ENCODE measurements at regions not wholly inside any gene's neighbourhood (a gene's known extent, or its start where the extent isn't known, plus 50 kb on each side); places are given as distances from the start of the nearest gene placed in this dataset.
A peak's percentile ranks its signal among the peaks of the same experiment; 100 is the strongest.

GRCh38 chr22:19637408-19638281 is 76.7 kb upstream of the SEPTIN5 start:
- peaks cover 7% of the 10 kb centered on the region; the same call in 1 of the 2 replicates for H3K27me3 ChIP-seq (ENCODE audit: control insufficient read depth, insufficient read depth, low read length)
- H3K36me3 ChIP-seq (ENCODE audit: control insufficient read depth, insufficient read depth, low read length): no peaks in the 10 kb centered on the region
- peaks cover 6% of the 10 kb centered on the region for H3K4me1 ChIP-seq (ENCODE audit: control insufficient read depth, insufficient read depth, low read length)
- no peak overlapping the region for H3K4me3 ChIP-seq (ENCODE audit: low read depth, low read length)
- H3K9me3 ChIP-seq (ENCODE audit: control insufficient read depth, insufficient read depth, low read depth, low read length): no peaks in the 10 kb centered on the region
- no peak overlapping the region for H3K27ac ChIP-seq (ENCODE audit: low read depth, low read length)
- H3K9ac ChIP-seq (ENCODE audit: low read length): no peak overlapping the region

- Histone ChIP-seq H3K9ac (ENCODE audit: low read length) (no peak overlapping the region), H3K36me3 (ENCODE audit: control insufficient read depth, insufficient read depth, low read length) (no peaks in the 10 kb centered on the region), H3K4me3 (ENCODE audit: low read depth, low read length) (no peak overlapping the region), H3K9me3 (ENCODE audit: control insufficient read depth, insufficient read depth, low read depth, low read length) (no peaks in the 10 kb centered on the region), H3K27ac (ENCODE audit: low read depth, low read length) (no peak overlapping the region), H3K27me3 (ENCODE audit: control insufficient read depth, insufficient read depth, low read length) (peaks cover 7% of the 10 kb centered on the region; the same call in 1 of the 2 replicates), H3K4me1 (ENCODE audit: control insufficient read depth, insufficient read depth, low read length) (peaks cover 4% of the 10 kb centered on the region)
Observed at GRCh38 chr22:19638282-19639015, 75.9 kb upstream of the SEPTIN5 start.

- H3K9ac ChIP-seq (ENCODE audit: low read length): no peak overlapping the region
- peaks cover 4% of the 10 kb centered on the region for H3K4me1 ChIP-seq (ENCODE audit: control insufficient read depth, insufficient read depth, low read length)
- H3K27me3 ChIP-seq (ENCODE audit: control insufficient read depth, insufficient read depth, low read length): peaks cover 7% of the 10 kb centered on the region
- H3K9me3 ChIP-seq (ENCODE audit: control insufficient read depth, insufficient read depth, low read depth, low read length): no peaks in the 10 kb centered on the region
- H3K27ac ChIP-seq (ENCODE audit: low read depth, low read length): no peak overlapping the region
- H3K4me3 ChIP-seq (ENCODE audit: low read depth, low read length): no peak overlapping the region
- H3K36me3 ChIP-seq (ENCODE audit: control insufficient read depth, insufficient read depth, low read length): no peaks in the 10 kb centered on the region
Observed at GRCh38 chr22:19639610-19640135, 74.6 kb upstream of the SEPTIN5 start.

- no peak overlapping the region for H3K9ac ChIP-seq (ENCODE audit: low read length)
- H3K9me3 ChIP-seq (ENCODE audit: control insufficient read depth, insufficient read depth, low read depth, low read length): no peaks in the 10 kb centered on the region
- no peaks in the 10 kb centered on the region for H3K36me3 ChIP-seq (ENCODE audit: control insufficient read depth, insufficient read depth, low read length)
- peaks cover 4% of the 10 kb centered on the region for H3K4me1 ChIP-seq (ENCODE audit: control insufficient read depth, insufficient read depth, low read length)
- peaks cover 7% of the 10 kb centered on the region for H3K27me3 ChIP-seq (ENCODE audit: control insufficient read depth, insufficient read depth, low read length)
- no peak overlapping the region for H3K27ac ChIP-seq (ENCODE audit: low read depth, low read length)
- H3K4me3 ChIP-seq (ENCODE audit: low read depth, low read length): no peak overlapping the region
Observed at GRCh38 chr22:19640306-19640705, 74.0 kb upstream of the SEPTIN5 start.

- Histone ChIP-seq H3K27me3 (ENCODE audit: control insufficient read depth, insufficient read depth, low read length) (peaks cover 7% of the 10 kb centered on the region), H3K9me3 (ENCODE audit: control insufficient read depth, insufficient read depth, low read depth, low read length) (peaks cover 3% of the 10 kb centered on the region; the same call in 1 of the 2 replicates), H3K27ac (ENCODE audit: low read depth, low read length) (no peak overlapping the region), H3K4me3 (ENCODE audit: low read depth, low read length) (peak overlapping the region; percentile 54), H3K9ac (ENCODE audit: low read length) (no peak overlapping the region), H3K36me3 (ENCODE audit: control insufficient read depth, insufficient read depth, low read length) (no peaks in the 10 kb centered on the region), H3K4me1 (ENCODE audit: control insufficient read depth, insufficient read depth, low read length) (peaks cover 4% of the 10 kb centered on the region)
Observed at GRCh38 chr22:19641254-19641982, 72.9 kb upstream of the SEPTIN5 start.

- Histone ChIP-seq H3K4me1 (ENCODE audit: control insufficient read depth, insufficient read depth, low read length) (peaks cover 4% of the 10 kb centered on the region), H3K9me3 (ENCODE audit: control insufficient read depth, insufficient read depth, low read depth, low read length) (peaks cover 7% of the 10 kb centered on the region; the same call in 1 of the 2 replicates), H3K27me3 (ENCODE audit: control insufficient read depth, insufficient read depth, low read length) (peaks cover 7% of the 10 kb centered on the region), H3K4me3 (ENCODE audit: low read depth, low read length) (no peak overlapping the region), H3K36me3 (ENCODE audit: control insufficient read depth, insufficient read depth, low read length) (no peaks in the 10 kb centered on the region), H3K27ac (ENCODE audit: low read depth, low read length) (no peak overlapping the region), H3K9ac (ENCODE audit: low read length) (no peak overlapping the region)
Observed at GRCh38 chr22:19641983-19642451, 72.3 kb upstream of the SEPTIN5 start.

GRCh38 chr22:19643448-19644313 is 70.6 kb upstream of the SEPTIN5 start:
- no peak overlapping the region for H3K4me3 ChIP-seq (ENCODE audit: low read depth, low read length)
- peaks cover 15% of the 10 kb centered on the region for H3K9me3 ChIP-seq (ENCODE audit: control insufficient read depth, insufficient read depth, low read depth, low read length)
- H3K4me1 ChIP-seq (ENCODE audit: control insufficient read depth, insufficient read depth, low read length): peaks cover 4% of the 10 kb centered on the region
- no peak overlapping the region for H3K9ac ChIP-seq (ENCODE audit: low read length)
- peaks cover 7% of the 10 kb centered on the region for H3K27me3 ChIP-seq (ENCODE audit: control insufficient read depth, insufficient read depth, low read length)
- H3K36me3 ChIP-seq (ENCODE audit: control insufficient read depth, insufficient read depth, low read length): no peaks in the 10 kb centered on the region
- H3K27ac ChIP-seq (ENCODE audit: low read depth, low read length): no peak overlapping the region

- H3K9ac ChIP-seq (ENCODE audit: low read length): no peak overlapping the region
- H3K36me3 ChIP-seq (ENCODE audit: control insufficient read depth, insufficient read depth, low read length): no peaks in the 10 kb centered on the region
- no peak overlapping the region for H3K4me3 ChIP-seq (ENCODE audit: low read depth, low read length)
- peaks cover 4% of the 10 kb centered on the region for H3K4me1 ChIP-seq (ENCODE audit: control insufficient read depth, insufficient read depth, low read length)
- peaks cover 7% of the 10 kb centered on the region for H3K27me3 ChIP-seq (ENCODE audit: control insufficient read depth, insufficient read depth, low read length)
- no peak overlapping the region for H3K27ac ChIP-seq (ENCODE audit: low read depth, low read length)
- peaks cover 19% of the 10 kb centered on the region for H3K9me3 ChIP-seq (ENCODE audit: control insufficient read depth, insufficient read depth, low read depth, low read length)
Observed at GRCh38 chr22:19644314-19645223, 69.7 kb upstream of the SEPTIN5 start.

- H3K9ac ChIP-seq (ENCODE audit: low read length): no peak overlapping the region
- H3K36me3 ChIP-seq (ENCODE audit: control insufficient read depth, insufficient read depth, low read length): no peaks in the 10 kb centered on the region
- H3K9me3 ChIP-seq (ENCODE audit: control insufficient read depth, insufficient read depth, low read depth, low read length): peaks cover 19% of the 10 kb centered on the region
- H3K27ac ChIP-seq (ENCODE audit: low read depth, low read length): no peak overlapping the region
- peaks cover 7% of the 10 kb centered on the region for H3K27me3 ChIP-seq (ENCODE audit: control insufficient read depth, insufficient read depth, low read length)
- H3K4me3 ChIP-seq (ENCODE audit: low read depth, low read length): no peak overlapping the region
- H3K4me1 ChIP-seq (ENCODE audit: control insufficient read depth, insufficient read depth, low read length): peaks cover 4% of the 10 kb centered on the region
Observed at GRCh38 chr22:19645391-19645790, 68.9 kb upstream of the SEPTIN5 start.
